Esophagus squamous epithelium (tissue), 5 donors: ENCODE measurements at regions not wholly inside any gene's neighbourhood (a gene's known extent, or its start where the extent isn't known, plus 50 kb on each side); places are given as distances from the start of the nearest gene placed in this dataset.

Experiments
- DNase-seq: peaks from one replicate; lab custom pipeline; 2025; lab: John Stamatoyannopoulos, UW
- H3K27ac ChIP-seq, 4 donors: fragments of 200-600 bp; sonication (generic); one replicate each; pipeline ENCODE4 v1.5.1; 2016 to 2019; ENCODE audit warnings: mild to moderate bottlenecking in 1 of 4
- H3K27me3 ChIP-seq, 4 donors: fragments of 200-600 bp; sonication (generic); 1 replicate in 3 of 4; 2 replicates in 1 of 4; pipeline versions ENCODE4 v1.5.1 to v1.6.0; 2017 to 2021; ENCODE audit warnings: antibody characterized with exemption in 1 of 4
- H3K36me3 ChIP-seq, 3 donors: fragments of 200-600 bp; sonication (generic); one replicate each; pipeline ENCODE4 v1.5.1; 2016 to 2019
- H3K4me1 ChIP-seq, 3 donors: fragments of 200-600 bp; sonication (generic); one replicate each; pipeline ENCODE4 v1.5.1; 2017 to 2019
- H3K4me3 ChIP-seq, 4 donors: fragments of 200-600 bp; sonication (generic); 1 replicate in 3 of 4; 2 replicates in 1 of 4; pipeline ENCODE4 v1.5.1; 2016 to 2019; ENCODE audit warnings: mild to moderate bottlenecking in 2 of 4, moderate library complexity in 1 of 4
- H3K9me3 ChIP-seq, 3 donors: fragments of 200-600 bp; sonication (generic); one replicate each; pipeline ENCODE4 v1.5.1; 2016 to 2019
- CTCF ChIP-seq, 6 experiments: fragments of 450-650 bp in 4 of 6; fragments of 200-600 bp in 2 of 6; sonication (generic) in 2 of 6; IDR thresholded peaks; one replicate each; pipeline ENCODE4 v1.5.1; 2016 to 2019; ENCODE audit warnings: antibody characterized with exemption in 6 of 6, mild to moderate bottlenecking in 4 of 6, moderate library complexity in 4 of 6
- POLR2A ChIP-seq, 4 donors: fragments of 450-650 bp; IDR thresholded peaks; one replicate each; pipeline ENCODE4 v1.6.1; 2017; ENCODE audit warnings: antibody characterized with exemption in 4 of 4, mild to moderate bottlenecking in 4 of 4, moderate library complexity in 3 of 4
- WGBS, 2 donors: methylation state at CpG; one replicate each; pipeline ENCODE4 v1.1.5; 2018; 5-methylcytosine and 5-hydroxymethylcytosine counted together
- intact Hi-C: fragments of 100-400 bp; cut with DNase I; formaldehyde crosslinking; loops from one replicate; pipeline ENCODE4 v1.15.0; 2022
- donor health status: DM: yes; HTN: yes; CAD: no.

- TF ChIP-seq CTCF (IDR thresholded peaks at IDR 0.05) = no peak
- no peak for TF ChIP-seq POLR2A (IDR thresholded peaks at IDR 0.05)
- no peak for DNase-seq
- Histone ChIP-seq H3K27me3 (no peaks in the 10 kb centered on the region), H3K9me3 (no peaks in the 10 kb centered on the region), H3K27ac (no peak overlapping the region), H3K4me3 (no peak overlapping the region), H3K4me1 (no peaks in the 10 kb centered on the region), H3K36me3 (no peaks in the 10 kb centered on the region)
- intact Hi-C loops = no loop called here
These were observed 223.4 kb upstream of the PRR16 start for GRCh38 chr5:120240706-120241105.

- Histone ChIP-seq H3K9me3 (no peaks in the 10 kb centered on the region), H3K4me3 (no peak overlapping the region), H3K27ac (no peak overlapping the region), H3K36me3 (no peaks in the 10 kb centered on the region), H3K27me3 (no peaks in the 10 kb centered on the region), H3K4me1 (no peaks in the 10 kb centered on the region)
- no peak for DNase-seq
- TF ChIP-seq CTCF (IDR thresholded peaks at IDR 0.05) (no peak), POLR2A (IDR thresholded peaks at IDR 0.05) (no peak)
- WGBS, 2 donors = 27 to 31% methylated on average over 1 of the region's 1 CpG
- intact Hi-C loops = no loop called here
These were observed 222.7 kb upstream of the PRR16 start for GRCh38 chr5:120241400-120241799.

GRCh38 chr5:120251898-120252297 is 212.2 kb upstream of the PRR16 start:
- 63 to 82% methylated on average over 3 of the region's 3 CpGs for WGBS, 2 donors
- no peaks in the 10 kb centered on the region for H3K9me3 ChIP-seq
- H3K27ac ChIP-seq = no peak overlapping the region
- TF ChIP-seq POLR2A (IDR thresholded peaks at IDR 0.05) = no peak
- TF ChIP-seq CTCF (IDR thresholded peaks at IDR 0.05) = no peak
- no peak overlapping the region for H3K4me3 ChIP-seq
- no peaks in the 10 kb centered on the region for H3K36me3 ChIP-seq
- DNase-seq = no peak
- intact Hi-C loops = no loop called here
- no peaks in the 10 kb centered on the region for H3K4me1 ChIP-seq
- no peaks in the 10 kb centered on the region for H3K27me3 ChIP-seq

- no peak overlapping the region for H3K27ac ChIP-seq
- no peaks in the 10 kb centered on the region for H3K4me1 ChIP-seq
- H3K4me3 ChIP-seq = no peak overlapping the region
- H3K27me3 ChIP-seq = no peaks in the 10 kb centered on the region
- no peaks in the 10 kb centered on the region for H3K9me3 ChIP-seq
- intact Hi-C loops = no loop called here
- TF ChIP-seq CTCF (IDR thresholded peaks at IDR 0.05) (no peak), POLR2A (IDR thresholded peaks at IDR 0.05) (no peak)
- no peaks in the 10 kb centered on the region for H3K36me3 ChIP-seq
- 64 to 88% methylated on average over 3 of the region's 3 CpGs for WGBS, 2 donors
- DNase-seq = no peak
These were observed 211.3 kb upstream of the PRR16 start for GRCh38 chr5:120252839-120253238.

DNA sequence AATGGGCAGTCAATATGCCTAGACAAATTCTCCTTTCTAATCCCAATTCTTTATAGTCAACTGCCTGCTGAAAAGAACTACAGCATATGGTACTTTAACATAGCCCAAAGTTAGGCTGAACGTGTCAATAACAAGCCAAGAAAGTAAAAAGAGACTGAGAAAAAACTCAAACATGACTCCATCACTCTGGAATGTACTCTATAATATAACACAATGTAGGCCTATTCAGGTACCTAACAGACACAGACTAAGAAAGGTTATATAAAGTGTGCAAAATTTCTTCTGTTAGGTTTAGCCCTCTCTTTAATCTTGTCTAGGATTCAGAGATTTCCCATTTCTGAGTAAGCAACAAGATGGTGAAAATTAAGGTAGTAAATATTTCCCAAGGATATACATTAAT is 209.7 kb upstream of the PRR16 start:
- Histone ChIP-seq H3K9me3 (no peaks in the 10 kb centered on the region), H3K36me3 (no peaks in the 10 kb centered on the region), H3K27me3 (no peaks in the 10 kb centered on the region), H3K4me3 (no peak overlapping the region), H3K4me1 (no peaks in the 10 kb centered on the region), H3K27ac (no peak overlapping the region)
- WGBS, 2 donors = 29 to 32% methylated on average over 1 of the region's 1 CpG
- TF ChIP-seq CTCF (IDR thresholded peaks at IDR 0.05) = no peak
- TF ChIP-seq POLR2A (IDR thresholded peaks at IDR 0.05) = no peak
- intact Hi-C loops = no loop called here
- DNase-seq = no peak
